GM23338 (cell line): ENCODE measurements at regions not wholly inside any gene's neighbourhood (a gene's known extent, or its start where the extent isn't known, plus 50 kb on each side); places are given as distances from the start of the nearest gene placed in this dataset.

ENCODE experiments used
- ATAC-seq: fragments of 200-7000 bp; cut with Tn5 transposase; 3 replicates; pipeline ENCODE4 v1.9.1; 2020
- DNase-seq: peaks from one replicate; pipeline ENCODE4 v3.0.0-alpha.2; 2015; ENCODE audit warnings: low spot score
- H2AFZ ChIP-seq: fragments of 200-600 bp; sonication (generic); 2 replicates; pipeline ENCODE4 v1.8.0; 2016; ENCODE audit warnings: antibody characterized with exemption, mild to moderate bottlenecking, moderate library complexity
- H3F3A ChIP-seq: fragments of 200-600 bp; sonication (generic); replicated peaks from 2 replicates; pipeline ENCODE4 v1.8.0; 2017; ENCODE audit warnings: antibody characterized with exemption, mixed run types, low read depth
- H3K27ac ChIP-seq: fragments of 200-600 bp; sonication (generic); 2 replicates; pipeline ENCODE4 v1.6.1; 2016; ENCODE audit warnings: low read depth
- H3K27me3 ChIP-seq: fragments of 200-600 bp; sonication (generic); 2 replicates; pipeline ENCODE4 v1.8.0; 2016; ENCODE audit warnings: mild to moderate bottlenecking, mixed run types, moderate library complexity; ENCODE audit not compliant: insufficient read depth
- H3K36me3 ChIP-seq: fragments of 200-600 bp; sonication (generic); 2 replicates; pipeline ENCODE4 v1.8.0; 2016; ENCODE audit warnings: mild to moderate bottlenecking; ENCODE audit not compliant: insufficient read depth
- H3K4me1 ChIP-seq: fragments of 200-600 bp; sonication (generic); 2 replicates; pipeline ENCODE4 v1.8.0; 2016; ENCODE audit warnings: mild to moderate bottlenecking, moderate library complexity; ENCODE audit not compliant: insufficient read depth
- H3K4me2 ChIP-seq: fragments of 200-600 bp; sonication (generic); 2 replicates; pipeline ENCODE4 v1.7.1; 2017; ENCODE audit warnings: mixed run types
- H3K4me3 ChIP-seq: fragments of 200-600 bp; sonication (generic); 2 replicates; pipeline ENCODE4 v1.6.1; 2016; ENCODE audit warnings: mixed run types
- H3K79me2 ChIP-seq: fragments of 200-600 bp; sonication (generic); replicated peaks from 2 replicates; pipeline ENCODE4 v1.8.0; 2017; ENCODE audit warnings: mild to moderate bottlenecking; ENCODE audit not compliant: insufficient read depth
- H3K9me2 ChIP-seq: fragments of 200-600 bp; sonication (generic); 2 replicates; pipeline ENCODE4 v1.8.0; 2017; ENCODE audit not compliant: insufficient read depth
- H4K20me1 ChIP-seq: fragments of 200-600 bp; sonication (generic); replicated peaks from 2 replicates; pipeline ENCODE4 v1.8.0; 2017; ENCODE audit warnings: mild to moderate bottlenecking; ENCODE audit not compliant: insufficient read depth
- H3K27ac Mint-ChIP-seq: 2 replicates; pipeline ENCODE4 v1.8.0; 2020; ENCODE audit warnings: inconsistent platforms, mild to moderate bottlenecking, moderate library complexity, mixed read lengths
- H3K27me3 Mint-ChIP-seq: 3 replicates; pipeline ENCODE4 v1.8.0; 2022; ENCODE audit warnings: low read depth, mild to moderate bottlenecking, moderate library complexity, mixed read lengths, inconsistent platforms; ENCODE audit not compliant: insufficient read depth, poor library complexity
- H3K36me3 Mint-ChIP-seq: 3 replicates; pipeline ENCODE4 v1.8.0; 2021; ENCODE audit warnings: low read depth, mild to moderate bottlenecking, inconsistent platforms, moderate library complexity, mixed read lengths
- H3K4me1 Mint-ChIP-seq: 3 replicates; pipeline ENCODE4 v1.8.0; 2020; ENCODE audit warnings: mild to moderate bottlenecking, inconsistent platforms, mixed read lengths
- H3K4me3 Mint-ChIP-seq: 3 replicates; pipeline ENCODE4 v1.8.0; 2021; ENCODE audit warnings: moderate library complexity, mild to moderate bottlenecking, inconsistent platforms, mixed read lengths
- H3K9me3 Mint-ChIP-seq: 3 replicates; pipeline ENCODE4 v1.8.0; 2020; ENCODE audit warnings: moderate library complexity, mild to moderate bottlenecking, inconsistent platforms, mixed read lengths
- CREB1 ChIP-seq: fragments of 250-450 bp; sonication (Bioruptor Pico); IDR thresholded peaks from 2 replicates; pipeline ENCODE4 v1.5.0; 2020; ENCODE audit warnings: low read depth, mild to moderate bottlenecking, moderate library complexity
- CTCF ChIP-seq, 2 experiments: fragments of 200-600 bp in 1 of 2; sonication (generic) in 1 of 2; conservative IDR thresholded peaks; 2 replicates each; pipeline versions ENCODE4 v1.5.1 to v1.6.1; 2016 to 2017; ENCODE audit warnings: antibody characterized with exemption in 2 of 2, low read depth in 2 of 2, mild to moderate bottlenecking in 2 of 2, moderate library complexity in 1 of 2
- ETS1 ChIP-seq: IDR thresholded peaks from 2 replicates; pipeline ENCODE4 v1.6.1; 2016; ENCODE audit warnings: antibody characterized with exemption
- JUNB ChIP-seq: IDR thresholded peaks from one replicate; pipeline ENCODE4 v1.6.1; 2016; ENCODE audit warnings: antibody characterized with exemption; ENCODE audit not compliant: unreplicated experiment
- NANOG ChIP-seq: IDR thresholded peaks from 2 replicates; pipeline ENCODE4 v1.6.1; 2016; ENCODE audit warnings: antibody characterized with exemption, borderline replicate concordance
- POLR2AphosphoS5 ChIP-seq: IDR thresholded peaks from 2 replicates; pipeline ENCODE4 v1.6.1; 2016; ENCODE audit warnings: antibody characterized with exemption, low read depth
- REST ChIP-seq: IDR thresholded peaks from one replicate; pipeline ENCODE4 v1.6.1; 2018; ENCODE audit warnings: antibody characterized with exemption; ENCODE audit not compliant: unreplicated experiment
- STAT1 ChIP-seq: IDR thresholded peaks from one replicate; pipeline ENCODE4 v1.6.1; 2016; ENCODE audit warnings: antibody characterized with exemption; ENCODE audit not compliant: unreplicated experiment
- ZNF114 ChIP-seq: fragments of 250-450 bp; sonication (Bioruptor Pico); IDR thresholded peaks from 2 replicates; pipeline ENCODE4 v1.5.0; 2020; ENCODE audit warnings: mild to moderate bottlenecking, moderate library complexity
- ZNF331 ChIP-seq: fragments of 250-450 bp; sonication (Bioruptor Pico); IDR thresholded peaks from 2 replicates; pipeline ENCODE4 v1.5.0; 2020; ENCODE audit warnings: low read depth, mild to moderate bottlenecking, moderate library complexity
- ZNF462 ChIP-seq: fragments of 250-450 bp; sonication (Bioruptor Pico); IDR thresholded peaks from 2 replicates; pipeline ENCODE4 v1.5.0; 2020; ENCODE audit warnings: mild to moderate bottlenecking, moderate library complexity

GRCh38 chr6:82584856-82585255 is 221.2 kb downstream of the TPBG start:
- H3K4me1 ChIP-seq: peaks cover 13% of the 10 kb centered on the region
- H3K27me3 Mint-ChIP-seq: no peaks in the 10 kb centered on the region
- no peaks in the 10 kb centered on the region for H4K20me1 ChIP-seq
- no peak overlapping the region for H3K4me3 Mint-ChIP-seq
- H3K4me3 ChIP-seq: no peak overlapping the region
- H3K79me2 ChIP-seq: no peaks in the 10 kb centered on the region
- H3K9me3 Mint-ChIP-seq: no peaks in the 10 kb centered on the region
- H3K36me3 Mint-ChIP-seq: no peaks in the 10 kb centered on the region
- H3K9me2 ChIP-seq: no peaks in the 10 kb centered on the region
- H3K27me3 ChIP-seq: no peaks in the 10 kb centered on the region
- DNase-seq (no peak), ATAC-seq (no peak)
- no peaks in the 10 kb centered on the region for H3K36me3 ChIP-seq
- H2AFZ ChIP-seq: no peak overlapping the region
- no peak overlapping the region for H3K27ac Mint-ChIP-seq
- no peak overlapping the region for H3K27ac ChIP-seq
- TF ChIP-seq ZNF114 (CRISPR knock-in tag): no peak
- no peak for TF ChIP-seq CTCF (conservative IDR thresholded peaks at IDR 0.05; ENCODE audit: low read depth in 2 of 2)
- TF ChIP-seq REST: no peak
- TF ChIP-seq ETS1: no peak
- TF ChIP-seq STAT1: no peak
- TF ChIP-seq ZNF462 (CRISPR knock-in tag): no peak
- no peak for TF ChIP-seq NANOG
- TF ChIP-seq CREB1 (CRISPR knock-in tag): no peak
- no peak for TF ChIP-seq POLR2AphosphoS5
- TF ChIP-seq JUNB: no peak
- TF ChIP-seq ZNF331 (CRISPR knock-in tag): no peak
- H3K4me2 ChIP-seq: no peak overlapping the region
- H3F3A ChIP-seq: no peaks in the 10 kb centered on the region
- peaks cover 25% of the 10 kb centered on the region for H3K4me1 Mint-ChIP-seq
